OCI-LY3 (cell line): ENCODE measurements at regions not wholly inside any gene's neighbourhood (a gene's known extent, or its start where the extent isn't known, plus 50 kb on each side); places are given as distances from the start of the nearest gene placed in this dataset.

Source experiments
- EZH2phosphoT487 ChIP-seq: fragments of 200-600 bp; shearing (Covaris generic); IDR thresholded peaks from 2 replicates; pipeline ENCODE4 v1.6.1; 2018; ENCODE audit warnings: antibody characterized with exemption, mixed run types, low read depth
- TF ChIP-seq, protein P1 (sequence below): fragments of 200-600, 300-600 bp; sonication (generic); IDR thresholded peaks from 2 replicates; pipeline ENCODE4 v1.5.1; 2014; ENCODE audit warnings: antibody characterized with exemption, low read length, low read depth

DNA sequence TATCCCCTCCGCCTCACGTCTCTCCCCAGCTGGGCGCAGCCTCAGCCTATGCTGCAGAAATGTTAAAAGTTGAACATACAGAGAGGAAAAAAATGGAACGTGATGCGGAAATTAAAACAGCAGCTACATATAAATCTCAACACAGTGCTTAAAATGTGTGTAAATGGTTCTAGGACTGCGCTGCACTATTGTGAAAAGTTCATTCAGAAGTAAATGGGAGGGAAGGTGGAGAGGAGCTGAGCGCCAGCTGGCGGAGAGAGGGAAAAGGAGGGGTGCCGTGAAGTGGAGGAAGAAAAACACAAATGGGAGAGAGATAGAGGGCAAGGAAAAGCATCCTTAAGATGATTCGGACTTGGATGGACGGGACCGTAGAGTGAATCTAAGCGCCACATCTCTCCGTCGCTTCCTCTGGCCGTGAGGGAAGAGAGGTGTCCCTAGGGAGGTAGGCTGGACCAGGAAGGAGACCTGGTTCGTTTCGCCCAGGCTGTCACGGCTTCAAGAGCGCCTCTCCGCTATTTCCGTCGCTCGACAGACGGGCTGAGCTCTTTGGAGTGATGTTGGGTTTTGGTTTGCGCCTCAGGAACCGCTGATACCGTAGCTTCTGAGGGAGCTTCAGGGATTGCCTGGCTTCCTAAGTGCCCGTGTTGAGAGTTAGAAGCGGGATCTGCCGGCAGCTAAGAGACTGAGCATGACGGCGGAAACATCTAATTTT is 113.7 kb downstream of the TRIM27 start:
- TF ChIP-seq, protein P1, sequence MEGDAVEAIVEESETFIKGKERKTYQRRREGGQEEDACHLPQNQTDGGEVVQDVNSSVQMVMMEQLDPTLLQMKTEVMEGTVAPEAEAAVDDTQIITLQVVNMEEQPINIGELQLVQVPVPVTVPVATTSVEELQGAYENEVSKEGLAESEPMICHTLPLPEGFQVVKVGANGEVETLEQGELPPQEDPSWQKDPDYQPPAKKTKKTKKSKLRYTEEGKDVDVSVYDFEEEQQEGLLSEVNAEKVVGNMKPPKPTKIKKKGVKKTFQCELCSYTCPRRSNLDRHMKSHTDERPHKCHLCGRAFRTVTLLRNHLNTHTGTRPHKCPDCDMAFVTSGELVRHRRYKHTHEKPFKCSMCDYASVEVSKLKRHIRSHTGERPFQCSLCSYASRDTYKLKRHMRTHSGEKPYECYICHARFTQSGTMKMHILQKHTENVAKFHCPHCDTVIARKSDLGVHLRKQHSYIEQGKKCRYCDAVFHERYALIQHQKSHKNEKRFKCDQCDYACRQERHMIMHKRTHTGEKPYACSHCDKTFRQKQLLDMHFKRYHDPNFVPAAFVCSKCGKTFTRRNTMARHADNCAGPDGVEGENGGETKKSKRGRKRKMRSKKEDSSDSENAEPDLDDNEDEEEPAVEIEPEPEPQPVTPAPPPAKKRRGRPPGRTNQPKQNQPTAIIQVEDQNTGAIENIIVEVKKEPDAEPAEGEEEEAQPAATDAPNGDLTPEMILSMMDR = no peak
- TF ChIP-seq EZH2phosphoT487 = no peak
